ENCODE measurements at regions not wholly inside any gene's neighbourhood (a gene's known extent, or its start where the extent isn't known, plus 50 kb on each side); places are given as distances from the start of the nearest gene placed in this dataset.
"Not testable (repeated sequence)": the region's sequence is repeated elsewhere in the genome, so short reads cannot be mapped to it uniquely, and the experiment has no call there.

DNA sequence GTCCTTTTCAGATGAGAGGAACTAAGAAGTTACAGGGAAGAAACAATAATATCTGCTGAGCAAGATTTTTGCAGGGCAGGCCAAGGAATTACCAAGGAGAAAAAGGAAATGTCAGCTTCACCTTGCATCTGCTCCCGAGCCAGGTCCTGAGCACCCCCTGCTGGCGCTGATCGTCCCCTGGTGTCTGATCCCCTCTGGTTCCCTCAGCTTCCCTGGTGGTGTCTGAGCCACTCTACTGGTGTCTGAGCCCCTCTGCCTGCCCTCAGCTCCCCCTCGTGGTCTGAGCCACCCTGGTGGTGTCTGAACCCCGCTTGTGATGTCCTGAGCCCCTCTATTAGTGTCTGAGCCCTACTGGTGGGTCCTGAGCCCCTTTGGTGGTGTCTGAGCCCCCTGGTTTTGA lies 485.7 kb downstream of the GOLGA6L6 start:
- not testable (repeated sequence) for DNase-seq

DNA sequence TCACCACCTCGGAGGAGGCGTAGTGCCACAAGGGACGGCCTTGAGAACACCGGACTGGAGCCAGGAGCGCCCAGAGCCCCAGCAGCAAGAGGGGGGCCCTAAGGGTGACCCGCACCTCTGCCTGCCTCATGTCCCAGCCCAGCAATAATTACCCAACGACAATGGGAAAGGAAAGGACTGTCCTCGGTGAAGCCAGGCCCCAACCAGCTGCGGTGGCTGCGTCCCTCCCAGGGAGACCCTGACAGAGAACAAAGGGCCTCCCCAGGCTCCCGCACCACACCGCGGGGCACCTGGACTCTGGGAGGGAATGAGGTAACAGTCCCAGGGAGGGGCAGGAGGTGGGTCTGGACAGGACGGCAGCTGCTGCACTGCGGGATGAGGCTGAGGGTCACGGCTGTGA lies 493.4 kb downstream of the GOLGA6L6 start:
- not testable (repeated sequence) for DNase-seq

DNA sequence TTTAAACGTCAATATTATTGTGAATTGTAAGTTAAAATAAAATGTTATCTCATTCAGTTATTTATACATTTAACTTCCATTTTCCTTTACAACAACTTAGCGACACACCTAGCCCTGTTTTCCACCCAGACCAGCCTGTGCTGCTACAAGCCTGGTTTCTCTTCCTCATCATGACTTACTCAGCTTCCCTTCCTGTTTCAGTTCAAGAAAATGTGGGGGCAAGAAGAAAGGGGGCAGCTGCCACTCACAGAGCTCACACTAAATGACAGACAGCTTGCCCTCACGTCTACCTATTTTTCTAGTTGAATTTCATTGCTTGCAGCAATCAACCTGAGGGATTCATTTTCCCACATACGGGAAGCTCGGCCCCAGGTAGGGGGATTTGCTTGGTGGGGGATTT lies 496.4 kb downstream of the GOLGA6L6 start:
- DNase-seq, result not testable (repeated sequence)

DNA sequence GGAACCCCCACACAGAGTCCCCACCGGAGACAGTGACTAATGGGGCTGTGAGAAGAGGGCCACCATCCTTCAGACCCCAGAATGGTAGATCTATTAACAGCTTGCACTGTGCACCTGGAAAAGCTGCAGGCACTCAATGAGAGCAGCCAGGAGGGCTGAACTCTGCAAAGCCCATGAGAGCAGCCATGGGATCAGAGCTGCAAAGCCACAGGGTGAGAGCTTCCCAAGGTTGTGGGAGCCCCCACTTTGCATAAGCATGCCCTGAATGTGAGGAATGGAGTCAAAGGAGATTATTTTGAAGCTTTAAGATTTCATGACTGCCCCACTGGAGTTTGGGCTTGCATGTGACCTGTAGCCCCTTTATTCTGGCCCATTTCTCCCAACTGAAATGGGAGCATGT lies 500.9 kb downstream of the GOLGA6L6 start:
- DNase-seq, result not testable (repeated sequence)

DNA sequence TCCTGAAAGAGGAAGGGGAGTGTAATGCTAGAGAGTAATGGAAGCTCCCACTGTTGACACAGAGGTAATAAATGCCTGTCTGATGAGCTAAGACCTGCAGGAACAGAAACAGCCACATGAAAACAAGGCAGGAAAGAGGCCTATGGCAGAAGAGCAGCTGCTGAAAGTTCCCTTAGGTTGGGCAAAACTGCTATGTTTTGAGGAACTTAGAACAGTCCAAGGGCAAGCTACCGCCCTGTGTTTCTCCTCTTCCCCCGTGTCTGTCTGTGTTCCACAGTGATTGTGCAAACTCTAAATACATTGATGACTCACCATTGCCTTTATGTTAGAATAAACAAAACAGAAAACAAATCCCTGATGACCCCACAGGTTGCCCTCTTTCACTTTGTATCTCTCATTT lies 516.6 kb downstream of the GOLGA6L6 start:
- DNase-seq, result not testable (repeated sequence)

DNA sequence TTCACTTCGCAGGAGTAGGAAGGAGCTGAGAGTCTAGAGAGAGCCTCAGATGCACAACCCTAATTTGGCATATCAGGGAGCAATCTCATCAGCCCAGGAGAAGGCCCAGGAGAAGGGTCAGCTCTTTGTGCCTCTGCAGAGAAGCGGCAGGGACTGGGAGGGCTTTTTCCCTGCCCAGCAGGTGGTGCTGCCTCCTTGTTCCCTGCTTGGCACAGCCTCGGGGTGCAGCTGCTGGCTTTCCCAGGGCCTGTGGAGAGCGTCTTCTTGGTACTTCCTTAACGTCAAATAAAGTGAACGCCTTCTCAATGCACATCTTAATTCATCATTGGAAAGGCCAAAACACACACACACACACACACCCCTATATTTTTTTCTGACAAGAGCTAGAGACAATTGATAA lies 519.3 kb downstream of the GOLGA6L6 start:
- DNase-seq, result not testable (repeated sequence)

DNA sequence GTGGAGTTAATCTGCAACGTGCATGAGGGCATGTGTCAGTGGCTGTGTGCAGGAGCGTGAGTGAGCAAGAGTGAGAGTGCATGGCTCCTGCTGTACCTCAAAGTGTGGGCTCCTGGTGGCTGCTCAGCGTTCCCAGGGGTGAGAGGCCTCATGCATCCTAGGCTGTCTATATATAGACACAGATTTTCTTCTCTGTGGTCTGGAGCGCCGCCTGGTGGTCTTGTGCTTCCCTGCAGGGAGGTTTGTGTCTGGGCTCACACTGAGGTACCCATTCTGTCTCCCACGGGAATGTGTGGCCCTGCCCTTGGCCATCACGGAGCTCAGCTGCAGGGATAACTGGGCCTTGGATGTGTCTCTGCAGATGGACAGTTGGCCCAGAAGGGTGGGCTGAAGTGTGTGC lies 520.2 kb downstream of the GOLGA6L6 start:
- not testable (repeated sequence) for DNase-seq

DNA sequence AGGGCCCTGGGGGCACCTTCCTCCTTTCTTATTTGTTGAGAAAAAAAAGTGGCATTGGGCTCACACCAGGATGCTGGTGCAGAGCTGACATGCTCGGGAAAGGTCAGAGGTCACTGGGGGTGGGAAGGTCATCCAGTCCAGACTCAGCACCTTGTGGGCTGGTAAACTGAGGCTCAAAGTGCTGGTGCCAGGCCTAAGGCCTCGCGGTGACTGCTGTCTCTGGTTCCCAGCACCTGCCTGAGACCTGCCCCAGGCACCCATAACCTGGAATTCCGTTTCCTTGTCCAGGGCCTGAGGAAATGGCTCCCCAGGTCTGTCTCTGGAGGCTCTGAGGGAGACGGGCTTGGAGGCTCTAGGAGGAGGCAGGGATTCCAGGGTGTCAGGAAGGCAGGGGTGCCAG lies 521.0 kb downstream of the GOLGA6L6 start:
- not testable (repeated sequence) for DNase-seq

DNA sequence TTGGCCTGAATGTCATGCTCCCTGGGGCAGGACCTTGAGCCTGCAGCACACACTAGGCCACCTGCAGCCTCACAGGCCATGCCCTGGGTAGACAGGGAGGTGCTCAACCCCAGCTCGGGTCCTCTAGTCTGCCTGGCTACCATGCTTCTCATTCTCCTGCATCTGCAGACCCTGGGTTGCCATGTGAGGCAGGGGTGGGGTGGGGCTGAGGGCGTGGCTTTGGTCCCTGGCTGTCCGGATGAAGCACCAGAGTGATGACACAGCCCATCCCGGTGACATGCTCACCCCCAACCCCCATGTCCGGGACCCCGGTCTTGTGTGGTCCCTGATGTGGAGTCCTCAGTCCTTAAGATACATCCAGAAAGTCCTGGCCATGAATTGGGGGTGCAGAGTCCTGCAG lies 521.8 kb downstream of the GOLGA6L6 start:
- DNase-seq, result not testable (repeated sequence)

DNA sequence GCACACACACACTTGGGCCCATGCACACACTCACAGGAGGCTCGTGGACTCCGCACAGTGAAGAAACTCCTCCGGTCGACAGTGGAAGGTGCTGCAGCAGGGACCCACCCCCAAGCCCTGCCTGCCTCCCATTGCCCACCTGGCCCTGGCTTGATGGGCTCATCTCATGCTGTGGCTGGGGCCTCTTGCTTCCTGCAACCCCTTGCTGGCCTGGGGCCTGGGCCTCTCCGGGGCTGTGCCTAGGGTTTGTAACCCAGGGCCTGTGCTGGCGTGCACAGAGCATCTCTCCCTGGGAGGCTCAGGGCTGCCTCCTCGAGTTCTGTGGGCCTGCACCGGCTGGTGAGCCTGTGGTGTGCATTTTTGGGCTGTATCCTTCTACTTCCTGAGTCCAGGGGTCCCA lies 524.0 kb downstream of the GOLGA6L6 start:
- not testable (repeated sequence) for DNase-seq

DNA sequence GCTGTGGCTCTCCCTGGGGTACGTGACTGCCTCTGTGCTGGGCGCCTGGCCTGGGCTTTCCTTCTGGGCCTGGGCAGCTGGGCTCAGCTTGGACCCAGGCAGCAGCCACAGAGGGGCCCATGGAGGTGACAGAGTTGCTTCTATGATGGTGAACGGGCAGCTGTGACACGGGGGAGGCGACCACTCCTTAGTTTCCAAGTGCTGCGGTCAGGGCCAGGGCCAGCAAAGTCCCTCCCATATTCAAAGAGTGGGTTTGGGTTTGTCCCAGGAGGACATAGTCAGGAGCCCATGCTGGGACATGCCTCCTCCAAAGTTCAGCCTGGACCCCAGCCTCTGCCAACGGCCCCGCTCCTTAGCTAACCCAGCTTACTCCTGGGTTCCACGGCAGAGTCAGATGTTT lies 524.7 kb downstream of the GOLGA6L6 start:
- not testable (repeated sequence) for DNase-seq

DNA sequence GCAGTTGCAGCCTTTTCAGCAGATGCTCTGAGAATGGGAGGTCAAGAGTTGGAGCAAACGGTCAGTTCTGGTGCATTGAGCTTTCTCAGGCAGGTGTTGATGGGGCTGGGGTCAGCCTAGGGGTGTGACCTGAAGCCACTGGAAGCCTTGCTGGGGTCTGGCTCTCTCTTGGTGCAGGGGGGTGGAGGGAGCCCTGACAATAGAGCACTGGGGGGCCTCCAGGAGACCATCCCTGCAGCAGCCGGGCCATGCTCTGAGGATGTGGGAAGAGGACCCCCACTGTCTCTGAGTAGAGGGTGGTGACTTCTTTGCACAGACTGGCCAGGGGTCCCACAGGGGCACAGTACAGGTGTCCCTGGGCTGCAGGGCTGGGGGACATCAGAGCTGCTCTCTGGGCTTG lies 528.8 kb downstream of the GOLGA6L6 start:
- DNase-seq, result not testable (repeated sequence)

DNA sequence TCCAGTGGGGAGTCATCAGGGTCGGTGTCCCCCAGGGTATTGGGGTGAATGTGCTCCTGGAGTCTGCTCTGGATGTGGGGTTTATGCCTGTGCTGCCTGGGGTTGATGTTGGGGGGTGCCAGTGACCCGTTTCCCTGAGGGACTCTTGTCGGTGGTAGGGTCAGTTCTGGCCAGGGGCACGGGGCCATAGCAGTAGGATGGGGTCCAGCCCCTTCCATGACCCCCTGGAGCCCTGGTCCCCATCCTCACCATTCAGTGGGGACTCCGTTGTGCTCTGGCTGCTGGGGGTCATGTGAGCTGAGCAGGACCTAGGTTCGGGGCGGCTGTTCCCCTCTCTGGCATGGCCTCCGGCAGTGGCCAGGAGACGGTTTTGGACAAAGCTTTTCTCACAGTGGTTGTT lies 530.8 kb downstream of the GOLGA6L6 start:
- DNase-seq, result not testable (repeated sequence)

DNA sequence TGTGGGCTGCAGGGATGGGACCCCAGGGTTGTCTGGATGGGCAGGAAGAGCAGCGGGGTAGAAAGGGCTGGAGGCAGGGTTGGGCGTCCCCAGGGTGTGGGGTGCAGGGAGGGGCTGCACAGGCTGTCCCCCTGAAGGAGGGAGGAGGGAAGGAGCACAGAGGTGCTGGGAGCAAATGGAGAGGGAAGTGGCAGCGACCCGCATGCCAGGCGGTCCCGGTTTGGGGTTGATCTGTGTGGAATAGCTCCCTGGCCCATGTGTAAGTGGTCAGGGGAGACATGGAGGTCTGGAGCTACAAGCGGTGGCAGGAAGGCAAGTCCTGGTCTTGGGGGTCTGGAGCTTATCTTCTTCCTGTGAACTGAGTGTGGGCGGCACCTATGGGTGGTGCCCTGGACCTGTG lies 532.0 kb downstream of the GOLGA6L6 start:
- DNase-seq, result not testable (repeated sequence)

DNA sequence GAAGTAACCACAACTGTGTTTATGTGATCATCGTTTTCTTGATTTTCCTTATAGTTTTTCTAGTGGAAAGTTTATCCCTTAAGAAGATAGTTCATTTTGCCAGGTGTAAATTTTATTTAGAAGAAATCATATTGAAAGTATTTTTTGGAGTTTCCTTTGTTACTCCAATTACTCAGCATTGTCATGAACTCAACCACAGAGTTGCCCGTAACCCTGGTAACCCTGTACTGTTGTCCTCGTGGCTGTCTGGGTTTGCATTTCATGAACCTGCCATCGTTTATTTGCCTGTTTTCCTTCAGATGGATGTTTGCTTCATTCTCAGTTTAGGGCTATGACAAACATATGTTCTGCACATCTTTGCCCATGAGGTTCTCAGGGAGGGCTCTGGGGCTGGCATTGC lies 534.3 kb downstream of the GOLGA6L6 start:
- not testable (repeated sequence) for DNase-seq

DNA sequence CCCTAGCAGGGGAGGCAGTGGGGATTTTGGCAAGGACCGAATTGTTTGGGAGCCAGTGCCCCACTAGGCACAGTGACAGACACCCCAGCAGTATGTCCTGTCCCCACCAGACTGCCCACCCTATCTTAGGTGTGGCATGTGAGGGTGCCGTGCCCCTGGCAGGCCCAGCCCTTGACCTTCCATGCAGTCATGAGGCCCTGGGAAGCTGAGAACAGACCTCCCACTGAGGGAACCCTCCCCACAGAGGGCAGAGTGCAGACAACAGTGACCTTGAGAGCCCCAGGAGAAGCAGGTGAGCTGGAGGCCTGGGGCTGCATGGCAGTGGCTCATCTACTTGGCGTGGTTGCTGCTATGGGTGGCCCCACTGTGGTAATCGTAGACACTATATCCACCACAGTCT lies 538.1 kb downstream of the GOLGA6L6 start:
- DNase-seq, result not testable (repeated sequence)

DNA sequence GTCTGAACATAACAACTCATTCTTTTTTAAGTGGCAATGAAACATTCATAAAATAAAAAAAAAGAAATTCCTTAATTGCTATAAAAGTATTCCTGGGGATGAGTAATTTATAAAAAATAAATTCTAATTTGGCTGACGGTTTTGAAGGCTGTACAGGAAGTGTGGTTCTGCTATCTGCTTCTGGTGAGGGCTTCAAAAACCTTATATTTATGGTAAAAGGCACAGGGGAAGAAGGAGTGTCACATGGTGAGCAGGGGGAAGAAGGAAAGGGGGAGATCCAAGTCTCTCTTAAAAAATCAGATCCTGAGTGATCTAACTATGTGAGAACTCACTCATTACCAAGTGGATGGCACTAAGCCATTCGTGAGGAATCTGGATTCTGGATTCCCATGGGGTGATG lies 539.0 kb downstream of the GOLGA6L6 start:
- DNase-seq, result not testable (repeated sequence)

DNA sequence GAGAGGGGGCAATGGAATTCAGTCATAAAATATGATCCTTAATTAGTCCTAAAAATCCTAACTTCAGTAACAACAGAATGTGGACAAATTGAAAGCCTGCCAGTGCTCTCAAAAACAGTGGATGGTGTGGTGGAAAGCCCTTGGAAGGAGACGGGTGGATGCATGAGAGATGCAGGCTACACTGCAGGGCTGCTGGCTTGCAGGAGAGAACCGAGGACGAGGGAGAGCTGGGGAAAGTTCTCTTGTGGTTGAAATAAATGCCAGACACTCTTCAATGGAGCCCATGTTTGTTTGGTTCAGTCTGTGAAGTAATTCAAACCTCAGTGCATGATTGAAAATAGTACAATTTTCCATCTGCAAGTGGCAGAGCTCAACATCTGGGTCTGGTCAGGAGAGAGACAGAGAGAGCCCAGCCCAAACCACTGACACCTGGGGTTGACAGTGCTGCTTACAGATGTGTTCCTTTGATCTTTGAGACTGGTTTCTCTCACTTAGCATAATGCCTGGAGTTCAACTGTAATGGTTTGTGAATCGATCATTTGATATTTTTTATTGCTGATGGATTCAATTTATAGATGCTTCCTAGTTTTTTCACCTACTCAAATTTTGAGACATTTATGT lies 544.9 kb downstream of the GOLGA6L6 start:
- DNase-seq, result not testable (repeated sequence)

DNA sequence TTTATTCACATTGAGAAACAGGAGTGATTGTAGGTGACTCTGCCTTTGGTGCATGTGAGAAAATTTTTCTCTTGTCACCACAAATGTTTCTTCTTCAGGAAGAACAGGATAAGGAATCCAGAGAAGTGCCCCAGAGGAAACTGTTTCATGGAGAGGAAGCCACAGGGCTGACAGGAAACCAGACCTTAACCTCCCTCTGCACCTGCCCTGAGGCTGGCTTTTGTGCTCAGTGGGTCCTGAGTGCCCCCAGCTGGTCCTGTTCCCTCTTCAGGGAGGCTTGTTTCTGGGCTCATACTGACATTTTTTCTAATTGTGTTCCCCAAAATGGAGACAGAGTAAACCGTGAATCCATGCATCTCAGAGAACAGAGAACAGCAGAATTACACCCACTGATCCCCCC lies 546.3 kb downstream of the GOLGA6L6 start:
- DNase-seq, result not testable (repeated sequence)

DNA sequence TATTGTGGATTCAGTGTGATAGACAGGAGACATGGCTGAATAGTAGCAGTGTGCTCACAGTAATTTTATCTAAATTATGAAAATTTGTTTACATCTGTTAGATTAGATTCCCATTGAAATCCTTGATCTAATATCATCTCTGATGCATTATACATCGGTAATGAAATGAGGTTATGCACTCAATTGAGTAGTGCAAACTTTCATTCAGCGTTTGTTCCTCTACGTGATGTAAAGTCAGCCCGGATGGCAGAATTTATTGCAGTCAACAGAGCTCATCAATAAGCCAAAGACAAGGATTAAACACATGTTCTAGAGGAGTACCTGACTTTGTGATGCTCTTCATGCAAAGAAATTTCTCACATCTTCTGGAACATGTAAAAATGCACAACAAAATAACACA lies 549.2 kb downstream of the GOLGA6L6 start:
- DNase-seq, result no peak

DNA sequence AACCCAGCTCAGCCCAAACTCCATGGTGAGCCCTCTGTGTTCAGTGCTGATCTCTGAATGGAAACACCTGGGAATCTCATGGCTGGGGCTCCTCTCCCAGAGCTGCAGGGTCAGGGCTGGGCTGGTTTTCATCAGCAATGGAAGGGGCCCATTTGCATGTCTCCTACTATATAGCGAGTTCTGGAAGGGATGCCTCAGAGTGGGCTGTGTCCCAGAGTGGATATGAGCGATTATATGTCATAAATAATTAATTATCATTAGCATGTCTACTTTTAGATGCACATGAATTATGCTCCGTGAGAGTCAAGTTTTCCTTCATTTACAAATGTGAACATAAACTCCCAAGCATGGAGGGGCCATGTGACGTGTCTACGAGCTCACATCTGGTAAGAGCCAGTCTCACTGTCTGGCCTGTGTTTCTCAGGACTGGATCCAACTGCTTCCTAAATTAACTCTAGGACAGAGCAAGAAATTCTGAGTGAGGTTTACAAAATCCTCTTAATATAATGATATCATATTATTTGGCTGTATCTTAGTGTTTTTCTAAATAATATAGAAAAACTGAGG lies 553.4 kb downstream of the GOLGA6L6 start:
- DNase-seq, result no peak

DNA sequence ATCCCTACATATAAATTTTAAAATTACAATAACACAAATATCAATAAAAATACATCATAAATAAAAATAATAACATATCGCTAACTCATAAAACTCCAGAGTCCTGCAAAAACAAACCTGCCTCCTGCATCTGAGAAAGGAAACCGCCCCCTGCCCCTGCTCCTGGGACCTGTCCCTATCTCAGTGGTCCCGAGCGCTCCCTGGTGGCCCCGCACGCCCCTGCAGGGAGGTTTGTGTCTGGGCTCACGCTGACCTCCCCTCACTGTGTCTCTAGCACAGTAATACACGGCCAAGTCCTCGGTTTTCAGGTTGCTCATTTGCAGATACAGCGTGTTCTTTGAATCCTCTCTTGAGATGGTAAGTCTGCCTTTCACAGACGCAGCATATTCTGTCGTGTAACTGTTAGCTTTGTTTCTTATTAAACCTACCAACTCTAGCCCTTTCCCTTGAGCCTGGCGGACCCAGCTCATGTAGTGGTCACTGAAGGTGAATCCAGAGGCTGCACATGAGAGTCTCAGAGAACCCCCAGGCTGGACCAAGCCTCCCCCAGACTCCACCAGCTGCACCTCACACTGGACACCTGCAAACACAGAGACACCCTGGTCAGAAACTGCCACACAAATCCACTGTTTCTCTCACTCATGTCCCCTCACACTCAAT lies 554.1 kb downstream of the GOLGA6L6 start:
- DNase-seq, result no peak

DNA sequence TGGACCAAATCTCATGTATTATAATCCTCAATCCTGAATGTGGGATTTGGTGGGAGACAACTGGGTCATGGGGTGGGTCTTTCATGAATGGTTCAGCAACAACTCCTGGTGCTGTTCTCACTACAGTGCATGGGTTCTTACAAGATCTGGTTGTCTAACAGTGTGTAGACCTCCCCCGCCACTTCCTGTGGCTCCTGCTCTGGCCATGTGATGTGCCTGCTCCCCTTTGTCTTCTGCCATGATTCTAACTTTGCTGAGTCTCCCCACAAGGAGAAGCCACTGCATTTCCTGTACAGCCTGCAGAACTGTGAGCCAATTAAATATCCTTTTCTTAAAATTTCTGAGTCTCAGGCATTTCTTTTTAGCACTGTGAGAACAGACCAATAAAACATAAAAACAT lies 557.5 kb downstream of the GOLGA6L6 start:
- DNase-seq, result no peak

DNA sequence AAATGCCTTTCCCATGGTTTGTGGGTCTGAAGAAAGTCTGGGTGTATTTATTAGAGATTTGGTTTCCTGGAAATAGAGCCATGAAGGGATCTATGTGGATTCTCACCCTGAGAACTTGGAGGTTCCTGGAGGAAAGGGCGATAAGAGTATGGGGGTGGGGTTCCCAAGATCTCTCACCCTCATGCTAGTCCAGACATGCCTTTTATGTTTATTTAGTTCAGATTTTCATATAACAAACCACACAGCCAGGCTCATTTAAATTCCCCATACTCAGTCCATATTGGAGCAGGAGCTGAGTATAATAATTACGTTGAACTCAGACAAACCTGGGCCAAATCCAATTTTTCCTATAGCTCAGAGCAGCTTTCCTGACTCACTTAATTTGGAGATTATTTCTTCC lies 566.6 kb downstream of the GOLGA6L6 start:
- DNase-seq, result no peak
